Progenitor cell of endocrine pancreas (in vitro differentiated cells): ENCODE measurements at regions not wholly inside any gene's neighbourhood (a gene's known extent, or its start where the extent isn't known, plus 50 kb on each side); places are given as distances from the start of the nearest gene placed in this dataset.

Experiments
- DNase-seq: peaks from one replicate; pipeline ENCODE4 v3.0.0; 2021; ENCODE audit warnings: low spot score; ENCODE audit not compliant: unreplicated experiment
- H3K27ac Mint-ChIP-seq: 2 replicates; pipeline ENCODE4 v1.8.0; 2021; ENCODE audit warnings: mild to moderate bottlenecking, moderate library complexity, mixed read lengths
- H3K27me3 Mint-ChIP-seq: 2 replicates; pipeline ENCODE4 v1.8.0; 2021; ENCODE audit warnings: mixed read lengths
- H3K36me3 Mint-ChIP-seq: 2 replicates; pipeline ENCODE4 v1.8.0; 2022; ENCODE audit warnings: mixed read lengths; ENCODE audit not compliant: insufficient read depth
- H3K4me1 Mint-ChIP-seq: 2 replicates; pipeline ENCODE4 v1.8.0; 2021; ENCODE audit warnings: low read depth, mixed read lengths
- H3K4me3 Mint-ChIP-seq: 2 replicates; pipeline ENCODE4 v1.8.0; 2021; ENCODE audit warnings: low read depth, mild to moderate bottlenecking, moderate library complexity, mixed read lengths
- H3K9me3 Mint-ChIP-seq: 2 replicates; pipeline ENCODE4 v1.8.0; 2021; ENCODE audit warnings: low read depth, mixed read lengths
- CTCF ChIP-seq: fragments of 200-600 bp; sonication (generic); IDR thresholded peaks from one replicate; pipeline ENCODE4 v1.5.0; 2021; ENCODE audit warnings: antibody characterized with exemption, mild to moderate bottlenecking; ENCODE audit not compliant: unreplicated experiment

GRCh38 chr3:28664123-28664522 is 315.5 kb upstream of the AZI2 start:
- no peaks in the 10 kb centered on the region for H3K9me3 Mint-ChIP-seq
- TF ChIP-seq CTCF: no peak
- H3K27me3 Mint-ChIP-seq: no peaks in the 10 kb centered on the region
- H3K4me3 Mint-ChIP-seq: no peak overlapping the region
- peaks cover 3% of the 10 kb centered on the region for H3K4me1 Mint-ChIP-seq
- no peak overlapping the region for H3K27ac Mint-ChIP-seq
- no peaks in the 10 kb centered on the region for H3K36me3 Mint-ChIP-seq
- no peak for DNase-seq

- no peak overlapping the region for H3K27ac Mint-ChIP-seq
- no peaks in the 10 kb centered on the region for H3K9me3 Mint-ChIP-seq
- no peaks in the 10 kb centered on the region for H3K27me3 Mint-ChIP-seq
- no peak overlapping the region for H3K4me3 Mint-ChIP-seq
- peak; percentile 56 for DNase-seq
- TF ChIP-seq CTCF: peak; percentile 87
- peaks cover 26% of the 10 kb centered on the region for H3K4me1 Mint-ChIP-seq
- no peaks in the 10 kb centered on the region for H3K36me3 Mint-ChIP-seq
Measured at GRCh38 chr3:28667646-28668621, 319.3 kb upstream of the AZI2 start.

GRCh38 chr3:28669870-28670269 is 321.2 kb upstream of the AZI2 start:
- Mint-ChIP-seq H3K27ac (peak overlapping the region; percentile 22), H3K27me3 (no peaks in the 10 kb centered on the region), H3K9me3 (no peaks in the 10 kb centered on the region), H3K4me3 (no peak overlapping the region), H3K36me3 (no peaks in the 10 kb centered on the region), H3K4me1 (peaks cover 31% of the 10 kb centered on the region)
- no peak for TF ChIP-seq CTCF
- DNase-seq: no peak

GRCh38 chr3:28672406-28672805 is 323.8 kb upstream of the AZI2 start:
- H3K9me3 Mint-ChIP-seq: no peaks in the 10 kb centered on the region
- H3K36me3 Mint-ChIP-seq: no peaks in the 10 kb centered on the region
- H3K27me3 Mint-ChIP-seq: no peaks in the 10 kb centered on the region
- H3K4me1 Mint-ChIP-seq: peaks cover 31% of the 10 kb centered on the region
- no peak overlapping the region for H3K27ac Mint-ChIP-seq
- H3K4me3 Mint-ChIP-seq: no peak overlapping the region
- TF ChIP-seq CTCF: no peak
- no peak for DNase-seq

- DNase-seq: no peak
- no peak overlapping the region for H3K4me3 Mint-ChIP-seq
- no peak overlapping the region for H3K27ac Mint-ChIP-seq
- H3K4me1 Mint-ChIP-seq: peaks cover 29% of the 10 kb centered on the region
- no peaks in the 10 kb centered on the region for H3K27me3 Mint-ChIP-seq
- no peak for TF ChIP-seq CTCF
- no peaks in the 10 kb centered on the region for H3K36me3 Mint-ChIP-seq
- H3K9me3 Mint-ChIP-seq: no peaks in the 10 kb centered on the region
Measured at GRCh38 chr3:28673446-28673845, 324.8 kb upstream of the AZI2 start.
